H9 (cell line): ENCODE measurements at regions not wholly inside any gene's neighbourhood (a gene's known extent, or its start where the extent isn't known, plus 50 kb on each side); places are given as distances from the start of the nearest gene placed in this dataset.
A peak's percentile ranks its signal among the peaks of the same experiment; 100 is the strongest.

ENCODE experiments used
- DNase-seq: peaks from one replicate; pipeline ENCODE4 v3.0.0-alpha.2; 2017
- H2AFZ ChIP-seq: one replicate; pipeline ENCODE4 v1.6.1; 2013; ENCODE audit warnings: mild to moderate bottlenecking, low read length, control low read depth, moderate library complexity
- H2AK5ac ChIP-seq: 2 replicates; pipeline ENCODE4 v1.6.1; 2013; ENCODE audit warnings: low read length, control low read depth, mixed read lengths; ENCODE audit not compliant: insufficient read length
- H2BK120ac ChIP-seq: one replicate; pipeline ENCODE4 v1.6.1; 2013; ENCODE audit warnings: low read depth, mild to moderate bottlenecking, low read length, control low read depth, inconsistent platforms; ENCODE audit not compliant: poor library complexity, severe bottlenecking
- H2BK12ac ChIP-seq: 2 replicates; pipeline ENCODE4 v1.6.1; 2013; ENCODE audit warnings: low read length, control low read depth, mixed read lengths, low read depth; ENCODE audit not compliant: insufficient read length
- H2BK15ac ChIP-seq: 2 replicates; pipeline ENCODE4 v1.6.1; 2013; ENCODE audit warnings: low read depth, low read length, control low read depth
- H2BK20ac ChIP-seq: one replicate; pipeline ENCODE4 v1.6.1; 2013; ENCODE audit warnings: low read depth, mild to moderate bottlenecking, low read length, control low read depth, inconsistent platforms; ENCODE audit not compliant: poor library complexity, severe bottlenecking
- H2BK5ac ChIP-seq: 2 replicates; pipeline ENCODE4 v1.6.1; 2013; ENCODE audit warnings: low read length, control low read depth, mixed read lengths; ENCODE audit not compliant: insufficient read length
- H3K14ac ChIP-seq: 2 replicates; pipeline ENCODE4 v1.6.1; 2013; ENCODE audit warnings: low read length, control low read depth; ENCODE audit not compliant: insufficient read depth
- H3K18ac ChIP-seq: 2 replicates; pipeline ENCODE4 v1.6.1; 2013; ENCODE audit warnings: low read depth, mild to moderate bottlenecking, mixed read lengths, low read length, control low read depth; ENCODE audit not compliant: insufficient read length
- H3K23ac ChIP-seq: 2 replicates; pipeline ENCODE4 v1.6.1; 2013; ENCODE audit warnings: low read length, control low read depth, mixed read lengths, low read depth; ENCODE audit not compliant: insufficient read length
- H3K23me2 ChIP-seq: 2 replicates; pipeline ENCODE4 v1.6.1; 2013; ENCODE audit warnings: low read depth, mild to moderate bottlenecking, mixed read lengths, low read length, control low read depth; ENCODE audit not compliant: insufficient read length, poor library complexity, severe bottlenecking
- H3K27ac ChIP-seq: 2 replicates; pipeline ENCODE4 v1.5.1; 2013; ENCODE audit warnings: low read length, control low read depth, mixed read lengths, low read depth; ENCODE audit not compliant: insufficient read length
- H3K27me3 ChIP-seq: 2 replicates; pipeline ENCODE4 v1.6.1; 2013; ENCODE audit warnings: low read length, control low read depth, inconsistent platforms; ENCODE audit not compliant: insufficient read depth
- H3K4ac ChIP-seq: 2 replicates; pipeline ENCODE4 v1.6.1; 2013; ENCODE audit warnings: low read depth, mild to moderate bottlenecking, control low read depth, inconsistent platforms, low read length, moderate library complexity
- H3K4me1 ChIP-seq: 2 replicates; pipeline ENCODE4 v1.6.1; 2013; ENCODE audit warnings: low read length, control low read depth, inconsistent platforms; ENCODE audit not compliant: insufficient read depth
- H3K4me2 ChIP-seq: 2 replicates; pipeline ENCODE4 v1.6.1; 2013; ENCODE audit warnings: low read length, control low read depth, mixed read lengths; ENCODE audit not compliant: insufficient read length, insufficient read depth
- H3K56ac ChIP-seq: 2 replicates; pipeline ENCODE4 v1.6.1; 2013; ENCODE audit warnings: low read depth, mild to moderate bottlenecking, mixed read lengths, low read length, control low read depth; ENCODE audit not compliant: insufficient read length
- H3K79me1 ChIP-seq: 2 replicates; pipeline ENCODE4 v1.6.1; 2013; ENCODE audit warnings: low read depth, mild to moderate bottlenecking, moderate library complexity, low read length, control low read depth, inconsistent platforms; ENCODE audit not compliant: insufficient read depth, poor library complexity, severe bottlenecking
- H3K79me2 ChIP-seq: 2 replicates; pipeline ENCODE4 v1.6.1; 2013; ENCODE audit warnings: low read length, control low read depth, inconsistent platforms; ENCODE audit not compliant: insufficient read depth
- H3K9ac ChIP-seq: 2 replicates; pipeline ENCODE4 v1.6.1; 2013; ENCODE audit warnings: low read length, control low read depth, mixed read lengths; ENCODE audit not compliant: insufficient read length; ENCODE audit errors: extremely low read depth
- H3K9me3 ChIP-seq: one replicate; pipeline ENCODE4 v1.6.1; 2013; ENCODE audit warnings: low read depth, low read length, inconsistent platforms; ENCODE audit not compliant: control insufficient read depth
- H3T11ph ChIP-seq: one replicate; pipeline ENCODE4 v1.6.1; 2013; ENCODE audit warnings: mild to moderate bottlenecking, low read length, control low read depth, inconsistent platforms
- H4K20me1 ChIP-seq: one replicate; pipeline ENCODE4 v1.6.1; 2013; ENCODE audit not compliant: control insufficient read depth, insufficient read length, insufficient read depth
- H4K5ac ChIP-seq: 2 replicates; pipeline ENCODE4 v1.6.1; 2013; ENCODE audit warnings: low read depth, mild to moderate bottlenecking, mixed read lengths, low read length, control low read depth; ENCODE audit not compliant: insufficient read length
- H4K8ac ChIP-seq: replicated peaks from 2 replicates; pipeline ENCODE4 v1.6.1; 2013; ENCODE audit warnings: low read length, control low read depth, mixed read lengths, low read depth; ENCODE audit not compliant: insufficient read length
- H4K91ac ChIP-seq: 2 replicates; pipeline ENCODE4 v1.6.1; 2013; ENCODE audit warnings: low read depth, mild to moderate bottlenecking, moderate library complexity, mixed read lengths, low read length, control low read depth; ENCODE audit not compliant: insufficient read length
- H3K27ac Mint-ChIP-seq, 3 experiments: 2 replicates in 2 of 3; 3 replicates in 1 of 3; pipeline ENCODE4 v1.8.0; 2020 to 2021; ENCODE audit warnings: mixed read lengths in 3 of 3, mild to moderate bottlenecking in 1 of 3, moderate library complexity in 1 of 3
- H3K27me3 Mint-ChIP-seq: 2 replicates; pipeline ENCODE4 v1.8.0; 2021; ENCODE audit warnings: low read depth, mild to moderate bottlenecking, moderate library complexity, mixed read lengths
- H3K36me3 Mint-ChIP-seq, 3 experiments: 2 replicates in 2 of 3; 3 replicates in 1 of 3; pipeline ENCODE4 v1.8.0; 2020 to 2021; ENCODE audit warnings: low read depth in 3 of 3, mixed read lengths in 3 of 3; ENCODE audit not compliant: insufficient read depth in 1 of 3
- H3K4me1 Mint-ChIP-seq, 2 experiments: 2 replicates each; pipeline ENCODE4 v1.8.0; 2020; ENCODE audit warnings: mixed read lengths in 2 of 2
- H3K4me3 Mint-ChIP-seq, 2 experiments: 2 replicates in 1 of 2; 3 replicates in 1 of 2; pipeline ENCODE4 v1.8.0; 2020 to 2021; ENCODE audit warnings: mild to moderate bottlenecking in 2 of 2, mixed read lengths in 2 of 2, moderate library complexity in 1 of 2
- H3K9me3 Mint-ChIP-seq, 2 experiments: 2 replicates in 1 of 2; 3 replicates in 1 of 2; pipeline ENCODE4 v1.8.0; 2020; ENCODE audit warnings: mild to moderate bottlenecking in 2 of 2, mixed read lengths in 2 of 2, moderate library complexity in 1 of 2
- CTCF ChIP-seq: fragments of 200-600 bp; sonication (generic); conservative IDR thresholded peaks from 3 replicates; pipeline ENCODE4 v1.8.0; 2021; ENCODE audit warnings: antibody characterized with exemption, mild to moderate bottlenecking
- WGBS: extraction: QIAGEN DNeasy Blood & Tissue Kit; methylation state at CpG from one replicate; pipeline ENCODE4 v1.1.7; 2013; ENCODE audit warnings: missing lambda C conversion rate, low lambda C conversion rate, mixed read lengths; ENCODE audit not compliant: insufficient read length; ENCODE audit errors: extremely low coverage; 5-methylcytosine and 5-hydroxymethylcytosine counted together

GRCh38 chr20:7702141-7702540 is 238.1 kb downstream of the HAO1 start:
- no peak overlapping the region for H3K4ac ChIP-seq
- no peak overlapping the region for H2BK20ac ChIP-seq
- peaks cover 3% of the 10 kb centered on the region; the same call in 1 of the 2 replicates for H3K4me1 ChIP-seq
- H3K18ac ChIP-seq: no peak overlapping the region
- H3K56ac ChIP-seq: no peak overlapping the region
- no peaks in the 10 kb centered on the region for H3K23me2 ChIP-seq
- no peak overlapping the region for H3T11ph ChIP-seq
- Mint-ChIP-seq H3K27ac (0 out of 7 replicates have a peak overlapping the region, but pooled peaks of 1 of the 3 experiments have one; percentile 26), H3K4me3 (no peak overlapping the region), H3K36me3 (no peaks in the 10 kb centered on the region), H3K27me3 (no peaks in the 10 kb centered on the region; the same call in 1 of the 2 replicates), H3K9me3 (no peaks in the 10 kb centered on the region), H3K4me1 (peaks cover 6 to 8% of the 10 kb centered on the region in 2 experiments)
- H3K9ac ChIP-seq: no peak overlapping the region
- no peaks in the 10 kb centered on the region for H4K20me1 ChIP-seq
- H4K91ac ChIP-seq: no peak overlapping the region
- no peak overlapping the region for H4K8ac ChIP-seq
- H2BK5ac ChIP-seq: no peak overlapping the region
- WGBS: no CpG with 5 or more reads among the region's 2 CpGs
- H2BK120ac ChIP-seq: no peak overlapping the region
- no peaks in the 10 kb centered on the region for H3K27me3 ChIP-seq
- no peak overlapping the region for H3K23ac ChIP-seq
- H3K27ac ChIP-seq: no peak overlapping the region
- no peak overlapping the region for H3K4me2 ChIP-seq
- H2AK5ac ChIP-seq: no peak overlapping the region
- no peak overlapping the region for H2AFZ ChIP-seq
- H2BK12ac ChIP-seq: no peak overlapping the region
- H3K79me2 ChIP-seq: no peaks in the 10 kb centered on the region
- H4K5ac ChIP-seq: no peak overlapping the region
- H2BK15ac ChIP-seq: no peak overlapping the region
- TF ChIP-seq CTCF: no peak
- DNase-seq: no peak
- H3K9me3 ChIP-seq: no peaks in the 10 kb centered on the region
- no peak overlapping the region for H3K14ac ChIP-seq
- no peaks in the 10 kb centered on the region for H3K79me1 ChIP-seq
